GM12864 (cell line): ENCODE measurements at regions not wholly inside any gene's neighbourhood (a gene's known extent, or its start where the extent isn't known, plus 50 kb on each side); places are given as distances from the start of the nearest gene placed in this dataset.

Source experiments
- DNase-seq: peaks from one replicate; pipeline ENCODE4 v3.0.0-alpha.2; 2011; ENCODE audit warnings: low read depth
- H3K4me3 ChIP-seq: 2 replicates; pipeline ENCODE4 v1.5.1; 2011; ENCODE audit warnings: mild to moderate bottlenecking, low read depth, low read length, control low read depth
- TF ChIP-seq, protein P1 (sequence below): IDR thresholded peaks from 2 replicates; pipeline ENCODE4 v1.5.1; 2011; ENCODE audit warnings: low read depth, mild to moderate bottlenecking, moderate library complexity, low read length, control low read depth, inconsistent platforms; ENCODE audit errors: missing control alignments

- TF ChIP-seq, protein P1, sequence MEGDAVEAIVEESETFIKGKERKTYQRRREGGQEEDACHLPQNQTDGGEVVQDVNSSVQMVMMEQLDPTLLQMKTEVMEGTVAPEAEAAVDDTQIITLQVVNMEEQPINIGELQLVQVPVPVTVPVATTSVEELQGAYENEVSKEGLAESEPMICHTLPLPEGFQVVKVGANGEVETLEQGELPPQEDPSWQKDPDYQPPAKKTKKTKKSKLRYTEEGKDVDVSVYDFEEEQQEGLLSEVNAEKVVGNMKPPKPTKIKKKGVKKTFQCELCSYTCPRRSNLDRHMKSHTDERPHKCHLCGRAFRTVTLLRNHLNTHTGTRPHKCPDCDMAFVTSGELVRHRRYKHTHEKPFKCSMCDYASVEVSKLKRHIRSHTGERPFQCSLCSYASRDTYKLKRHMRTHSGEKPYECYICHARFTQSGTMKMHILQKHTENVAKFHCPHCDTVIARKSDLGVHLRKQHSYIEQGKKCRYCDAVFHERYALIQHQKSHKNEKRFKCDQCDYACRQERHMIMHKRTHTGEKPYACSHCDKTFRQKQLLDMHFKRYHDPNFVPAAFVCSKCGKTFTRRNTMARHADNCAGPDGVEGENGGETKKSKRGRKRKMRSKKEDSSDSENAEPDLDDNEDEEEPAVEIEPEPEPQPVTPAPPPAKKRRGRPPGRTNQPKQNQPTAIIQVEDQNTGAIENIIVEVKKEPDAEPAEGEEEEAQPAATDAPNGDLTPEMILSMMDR, result no peak
- H3K4me3 ChIP-seq, result no peak overlapping the region
- DNase-seq, result no peak
Observed at GRCh38 chr14:101191721-101192660, 288.5 kb upstream of the RTL1 start.

GRCh38 chr14:101192661-101193000 lies 289.1 kb upstream of the RTL1 start:
- H3K4me3 ChIP-seq, result no peak overlapping the region
- TF ChIP-seq, protein P1, result no peak
- DNase-seq, result no peak

DNA sequence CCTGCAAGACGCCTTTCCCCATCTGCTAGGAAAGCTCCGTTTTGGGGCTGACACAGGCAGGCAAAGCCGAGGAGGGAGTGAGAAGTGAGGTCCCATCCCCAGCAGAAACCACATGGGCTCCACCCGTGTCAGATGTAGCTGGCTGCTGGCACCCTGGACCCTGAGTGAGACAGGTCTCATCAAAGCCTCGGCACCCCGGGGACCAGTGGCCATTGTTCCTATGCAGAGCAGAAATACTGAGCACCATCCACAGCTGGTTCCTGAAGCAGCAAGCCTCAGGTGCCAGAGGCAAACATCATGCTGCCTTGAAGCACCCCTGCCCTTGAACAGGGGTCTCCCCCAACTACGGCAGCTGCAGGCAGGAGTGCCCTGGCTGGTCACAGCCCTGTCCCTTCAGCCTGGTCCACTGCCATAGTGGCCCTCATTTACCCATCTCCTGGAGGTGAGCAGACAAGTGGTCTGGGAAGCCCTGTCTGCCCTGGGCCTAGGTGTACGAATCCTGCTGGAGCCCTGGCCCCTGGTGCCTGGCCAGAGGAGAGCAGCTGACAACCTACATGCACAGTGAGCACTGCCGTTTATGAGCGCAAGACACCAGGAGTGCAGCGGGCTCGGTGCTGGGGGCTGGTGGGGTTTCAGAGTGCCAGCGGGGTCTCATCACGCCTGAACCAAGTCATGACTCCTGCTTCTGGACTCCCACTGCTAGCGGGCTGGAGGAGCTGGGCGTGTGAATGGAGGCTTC lies 289.8 kb upstream of the RTL1 start:
- DNase-seq, result no peak
- no peak overlapping the region for H3K4me3 ChIP-seq
- TF ChIP-seq, protein P1, result no peak

DNA sequence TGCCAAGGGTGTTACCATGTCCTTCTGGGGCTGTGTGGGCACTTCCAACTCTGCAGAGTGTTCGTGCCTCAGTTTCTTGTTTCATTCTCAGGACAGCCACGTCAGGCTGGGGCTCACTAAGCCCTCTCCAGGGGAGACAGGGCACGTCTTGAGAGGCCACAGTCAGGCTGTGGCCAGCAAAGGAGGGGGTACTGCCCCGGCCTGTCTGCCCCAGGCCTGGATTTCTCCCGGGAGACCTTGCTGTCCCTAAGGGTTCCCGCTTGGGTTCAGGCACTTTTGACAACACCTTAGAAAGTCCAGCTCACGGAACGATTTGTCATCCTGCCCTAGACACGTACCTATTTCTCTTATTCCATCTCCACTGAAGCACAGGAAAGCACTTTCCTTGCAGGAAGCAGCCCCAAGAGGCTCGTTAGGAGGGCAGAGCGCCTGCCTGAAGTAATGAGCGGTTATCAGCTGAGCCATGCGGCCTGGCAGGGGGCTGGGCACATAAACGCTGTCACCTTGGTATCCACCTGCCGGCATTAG lies 290.4 kb upstream of the RTL1 start:
- TF ChIP-seq, protein P1, result no peak
- no peak for DNase-seq
- no peak overlapping the region for H3K4me3 ChIP-seq

DNA sequence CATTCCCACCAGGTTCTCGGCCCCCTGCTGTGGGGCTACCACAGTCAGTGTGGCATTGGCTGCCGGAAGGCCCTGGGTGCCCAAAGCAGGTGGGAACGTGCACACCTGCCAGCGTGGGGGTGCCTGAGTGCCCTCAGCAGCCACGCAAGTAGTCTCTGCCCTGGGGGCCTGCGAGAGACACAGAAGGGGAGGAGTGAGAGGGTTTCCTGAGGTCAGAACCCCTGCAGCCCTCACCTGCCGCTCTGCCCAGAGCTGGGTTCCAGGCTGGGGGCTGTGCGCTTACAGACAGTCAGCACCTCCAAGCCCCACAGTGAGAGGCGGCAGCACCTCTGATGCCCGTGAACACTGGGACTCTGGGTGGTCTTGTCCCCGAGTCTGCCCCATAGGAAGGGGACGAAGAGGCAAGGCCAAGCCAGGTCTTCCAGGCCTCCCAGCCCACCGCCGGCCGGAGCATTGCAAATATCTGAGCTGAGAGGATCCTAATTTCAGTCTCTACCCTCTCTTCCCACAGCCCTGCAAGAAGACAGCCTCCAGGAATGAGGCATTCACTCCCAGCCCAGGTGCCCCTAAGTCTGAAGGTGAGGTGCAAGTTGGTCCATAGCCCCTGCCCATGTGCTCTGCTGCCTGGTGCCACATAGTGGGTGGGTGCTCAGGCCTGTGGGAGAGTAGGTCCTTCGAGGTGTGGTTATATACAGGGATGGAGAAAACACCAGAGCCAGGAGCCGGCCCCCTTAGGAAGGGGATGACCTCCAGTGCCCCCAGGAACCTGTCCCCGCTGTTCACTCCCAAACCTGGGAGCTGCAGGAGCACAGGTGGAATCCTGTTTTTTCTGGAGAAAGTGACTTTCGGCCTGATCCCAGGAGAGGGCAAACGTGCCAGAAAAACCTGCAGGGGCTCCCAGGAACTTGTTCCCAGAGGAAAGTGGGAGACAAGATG lies 291.1 kb upstream of the RTL1 start:
- H3K4me3 ChIP-seq, result no peak overlapping the region
- DNase-seq, result no peak
- TF ChIP-seq, protein P1, result no peak

GRCh38 chr14:101195309-101195901 lies 291.9 kb upstream of the RTL1 start:
- no peak for DNase-seq
- H3K4me3 ChIP-seq, result no peak overlapping the region
- TF ChIP-seq, protein P1, result no peak
